SU-DHL-6 (cell line): ENCODE measurements at regions not wholly inside any gene's neighbourhood (a gene's known extent, or its start where the extent isn't known, plus 50 kb on each side); places are given as distances from the start of the nearest gene placed in this dataset.

Source experiments
- H2AFZ ChIP-seq: fragments of 200-600 bp; sonication (generic); 2 replicates; pipeline ENCODE4 v1.6.1; 2014; ENCODE audit warnings: low read depth, mild to moderate bottlenecking, moderate library complexity, mixed read lengths, antibody characterized with exemption, low read length; ENCODE audit not compliant: severe bottlenecking
- H3F3A ChIP-seq: fragments of 200-600 bp; shearing (Covaris generic); 2 replicates; pipeline ENCODE4 v1.6.0; 2016; ENCODE audit warnings: antibody characterized with exemption, mild to moderate bottlenecking; ENCODE audit not compliant: insufficient read depth
- H3K27ac ChIP-seq: fragments of 200-600 bp; sonication (generic); 2 replicates; pipeline ENCODE4 v1.5.1; 2016; ENCODE audit warnings: low read depth, mild to moderate bottlenecking, low read length, moderate library complexity, mixed read lengths
- H3K27me3 ChIP-seq: fragments of 200-600 bp; sonication (generic), shearing (Covaris generic); 2 replicates; pipeline ENCODE4 v1.6.0; 2014; ENCODE audit warnings: mild to moderate bottlenecking, low read length
- H3K36me3 ChIP-seq: fragments of 200-600 bp; sonication (generic); 2 replicates; pipeline ENCODE4 v1.6.1; 2014; ENCODE audit warnings: mild to moderate bottlenecking, low read length, mixed read lengths
- H3K4me2 ChIP-seq: fragments of 300-600, 200-600 bp; shearing (Covaris generic), sonication (generic); 2 replicates; pipeline ENCODE4 v1.6.0; 2014; ENCODE audit warnings: low read length, low read depth, mild to moderate bottlenecking; ENCODE audit not compliant: poor library complexity, severe bottlenecking
- H3K4me3 ChIP-seq: fragments of 200-600 bp; sonication (generic); 2 replicates; pipeline ENCODE4 v1.5.1; 2014; ENCODE audit warnings: antibody characterized with exemption, low read length, mild to moderate bottlenecking, mixed read lengths; ENCODE audit not compliant: insufficient read depth, poor library complexity, severe bottlenecking
- H3K79me2 ChIP-seq: fragments of 200-600 bp; sonication (generic); 2 replicates; pipeline ENCODE4 v1.6.1; 2014; ENCODE audit warnings: mild to moderate bottlenecking, low read length, moderate library complexity; ENCODE audit not compliant: insufficient read depth
- H3K9ac ChIP-seq: fragments of 200-600 bp; sonication (generic); 2 replicates; pipeline ENCODE4 v1.7.0; 2014; ENCODE audit warnings: mild to moderate bottlenecking, low read length
- H3K9me2 ChIP-seq: fragments of 200-600 bp; sonication (generic); replicated peaks from 2 replicates; pipeline ENCODE4 v1.6.1; 2014; ENCODE audit warnings: low read length; ENCODE audit not compliant: insufficient read depth
- H3K9me3 ChIP-seq: fragments of 200-600 bp; sonication (generic); 2 replicates; pipeline ENCODE4 v1.6.1; 2014; ENCODE audit warnings: low read length, mixed read lengths; ENCODE audit not compliant: insufficient read depth
- H4K20me1 ChIP-seq: fragments of 200-600 bp; sonication (generic); 2 replicates; pipeline ENCODE4 v1.6.1; 2014; ENCODE audit warnings: low read depth, mild to moderate bottlenecking, antibody characterized with exemption, low read length, moderate library complexity, mixed read lengths
- EZH2phosphoT487 ChIP-seq: fragments of 200-600 bp; sonication (generic), shearing (Covaris generic); conservative IDR thresholded peaks from 2 replicates; pipeline ENCODE4 v1.6.1; 2018; ENCODE audit warnings: mild to moderate bottlenecking, antibody characterized with exemption, low read length, moderate library complexity, mixed read lengths
- TF ChIP-seq, protein P1 (sequence below): fragments of 200-600 bp; sonication (generic); IDR thresholded peaks from one replicate; pipeline ENCODE4 v1.5.1; 2017; ENCODE audit warnings: antibody characterized with exemption, mild to moderate bottlenecking, low read length, moderate library complexity; ENCODE audit not compliant: insufficient read depth, poor library complexity, severe bottlenecking

GRCh38 chr1:102107441-102107840 is 110.7 kb upstream of the OLFM3 start:
- H3K9me2 ChIP-seq = no peaks in the 10 kb centered on the region
- TF ChIP-seq, protein P1, sequence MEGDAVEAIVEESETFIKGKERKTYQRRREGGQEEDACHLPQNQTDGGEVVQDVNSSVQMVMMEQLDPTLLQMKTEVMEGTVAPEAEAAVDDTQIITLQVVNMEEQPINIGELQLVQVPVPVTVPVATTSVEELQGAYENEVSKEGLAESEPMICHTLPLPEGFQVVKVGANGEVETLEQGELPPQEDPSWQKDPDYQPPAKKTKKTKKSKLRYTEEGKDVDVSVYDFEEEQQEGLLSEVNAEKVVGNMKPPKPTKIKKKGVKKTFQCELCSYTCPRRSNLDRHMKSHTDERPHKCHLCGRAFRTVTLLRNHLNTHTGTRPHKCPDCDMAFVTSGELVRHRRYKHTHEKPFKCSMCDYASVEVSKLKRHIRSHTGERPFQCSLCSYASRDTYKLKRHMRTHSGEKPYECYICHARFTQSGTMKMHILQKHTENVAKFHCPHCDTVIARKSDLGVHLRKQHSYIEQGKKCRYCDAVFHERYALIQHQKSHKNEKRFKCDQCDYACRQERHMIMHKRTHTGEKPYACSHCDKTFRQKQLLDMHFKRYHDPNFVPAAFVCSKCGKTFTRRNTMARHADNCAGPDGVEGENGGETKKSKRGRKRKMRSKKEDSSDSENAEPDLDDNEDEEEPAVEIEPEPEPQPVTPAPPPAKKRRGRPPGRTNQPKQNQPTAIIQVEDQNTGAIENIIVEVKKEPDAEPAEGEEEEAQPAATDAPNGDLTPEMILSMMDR = no peak
- no peak for TF ChIP-seq EZH2phosphoT487
- H3K36me3 ChIP-seq = no peaks in the 10 kb centered on the region
- H2AFZ ChIP-seq = no peak overlapping the region
- H3K79me2 ChIP-seq = no peaks in the 10 kb centered on the region
- H3K27me3 ChIP-seq = no peaks in the 10 kb centered on the region
- no peak overlapping the region for H3K9ac ChIP-seq
- no peak overlapping the region for H3K4me2 ChIP-seq
- no peak overlapping the region for H3K4me3 ChIP-seq
- no peaks in the 10 kb centered on the region for H3F3A ChIP-seq
- no peak overlapping the region for H3K27ac ChIP-seq
- no peaks in the 10 kb centered on the region; the same call in 1 of the 2 replicates for H3K9me3 ChIP-seq
- no peaks in the 10 kb centered on the region for H4K20me1 ChIP-seq

DNA sequence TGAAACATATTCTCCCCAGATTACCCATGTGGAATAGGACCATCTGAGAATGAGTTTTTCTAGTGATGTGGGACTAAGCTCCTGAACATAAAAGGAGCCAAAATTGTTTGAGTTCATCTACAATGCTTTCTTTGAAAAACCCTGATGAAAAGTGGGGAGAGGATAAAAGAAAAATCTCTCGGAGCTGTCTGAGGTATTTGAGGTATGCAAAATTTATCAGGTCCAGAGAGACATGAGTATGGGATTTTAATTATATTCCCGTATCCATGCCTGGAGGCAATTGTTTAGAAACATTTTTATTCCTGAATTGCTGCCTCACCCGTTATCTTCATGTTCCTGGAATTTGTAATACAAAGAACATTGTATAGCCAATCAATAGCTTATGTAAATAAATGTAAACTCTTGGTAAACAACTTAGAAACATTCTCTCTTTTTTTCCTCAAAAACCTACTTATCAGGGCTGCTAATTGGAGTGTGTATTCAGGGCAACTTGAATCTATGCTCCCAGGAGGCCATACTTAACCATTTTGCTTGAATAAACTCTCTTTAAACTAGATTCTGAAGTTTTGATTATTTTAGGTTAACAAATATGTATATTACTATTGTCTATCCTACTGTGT is 109.3 kb upstream of the OLFM3 start:
- Histone ChIP-seq H3K36me3 (no peaks in the 10 kb centered on the region), H3F3A (no peaks in the 10 kb centered on the region), H3K27me3 (no peaks in the 10 kb centered on the region), H3K9me3 (no peaks in the 10 kb centered on the region; the same call in 1 of the 2 replicates), H3K79me2 (no peaks in the 10 kb centered on the region), H4K20me1 (no peaks in the 10 kb centered on the region), H3K9ac (no peak overlapping the region), H2AFZ (no peak overlapping the region), H3K4me3 (no peak overlapping the region), H3K9me2 (no peaks in the 10 kb centered on the region), H3K27ac (no peak overlapping the region), H3K4me2 (no peak overlapping the region)
- TF ChIP-seq EZH2phosphoT487 = no peak
- TF ChIP-seq, protein P1 = no peak

DNA sequence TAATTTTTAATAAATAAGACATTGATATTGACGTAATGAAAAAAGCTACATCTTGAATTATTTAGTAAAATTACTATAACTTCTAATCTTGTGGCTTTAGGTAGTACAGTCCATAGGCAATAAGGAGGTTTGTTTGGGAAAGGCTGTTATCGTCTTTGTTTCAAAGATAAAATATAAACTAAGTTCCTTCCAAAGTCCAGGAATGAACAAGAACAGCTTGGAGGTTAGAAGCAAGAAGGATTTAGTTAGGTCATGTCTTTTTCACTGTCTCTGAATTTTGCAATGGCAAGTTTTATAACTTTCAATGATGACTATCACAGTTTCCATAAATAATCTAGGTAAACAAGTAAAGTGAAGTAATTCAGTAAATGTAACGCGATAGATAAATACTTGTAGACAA is 106.9 kb upstream of the OLFM3 start:
- no peak for TF ChIP-seq EZH2phosphoT487
- TF ChIP-seq, protein P1 = no peak
- H3K4me3 ChIP-seq = no peak overlapping the region
- H3K9ac ChIP-seq = no peak overlapping the region
- no peaks in the 10 kb centered on the region for H3K36me3 ChIP-seq
- no peak overlapping the region for H3K4me2 ChIP-seq
- no peaks in the 10 kb centered on the region for H3K27me3 ChIP-seq
- H2AFZ ChIP-seq = no peak overlapping the region
- H3K79me2 ChIP-seq = no peaks in the 10 kb centered on the region
- H4K20me1 ChIP-seq = no peaks in the 10 kb centered on the region
- no peaks in the 10 kb centered on the region for H3K9me2 ChIP-seq
- H3K27ac ChIP-seq = no peak overlapping the region
- no peaks in the 10 kb centered on the region for H3F3A ChIP-seq
- H3K9me3 ChIP-seq = no peaks in the 10 kb centered on the region; the same call in 1 of the 2 replicates
